HG02759 (cell line): ENCODE measurements at regions not wholly inside any gene's neighbourhood (a gene's known extent, or its start where the extent isn't known, plus 50 kb on each side); places are given as distances from the start of the nearest gene placed in this dataset.
"Not testable (repeated sequence)": the region's sequence is repeated elsewhere in the genome, so short reads cannot be mapped to it uniquely, and the experiment has no call there.

ENCODE experiments used
- ATAC-seq: cut with Tn5 transposase; IDR thresholded peaks from one replicate; pipeline ENCODE4 v1.9.1; 2021; ENCODE audit warnings: mild to moderate bottlenecking, moderate library complexity; ENCODE audit not compliant: unreplicated experiment

DNA sequence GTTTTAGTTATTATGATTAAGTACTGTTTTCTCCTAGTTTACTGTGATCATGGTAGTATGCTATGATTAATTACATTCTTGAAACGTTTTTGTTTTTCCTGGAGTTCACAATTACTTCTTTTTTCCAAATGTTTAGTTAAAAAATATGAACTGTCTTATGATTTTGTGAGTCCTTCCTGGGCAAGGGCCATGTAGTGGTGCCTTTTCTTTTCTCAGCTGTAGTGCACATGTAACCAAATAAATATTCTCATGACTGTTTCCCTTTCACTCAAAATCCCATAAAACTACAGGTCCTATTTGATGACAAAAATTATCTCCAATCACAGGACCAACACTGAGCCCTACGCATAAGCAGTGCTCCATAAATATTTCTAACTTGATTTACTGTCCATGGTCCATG lies 118.9 kb upstream of the EGR2 start:
- no peak for ATAC-seq

- ATAC-seq: no peak
Measured at GRCh38 chr10:62934258-62934657, 118.1 kb upstream of the EGR2 start.

DNA sequence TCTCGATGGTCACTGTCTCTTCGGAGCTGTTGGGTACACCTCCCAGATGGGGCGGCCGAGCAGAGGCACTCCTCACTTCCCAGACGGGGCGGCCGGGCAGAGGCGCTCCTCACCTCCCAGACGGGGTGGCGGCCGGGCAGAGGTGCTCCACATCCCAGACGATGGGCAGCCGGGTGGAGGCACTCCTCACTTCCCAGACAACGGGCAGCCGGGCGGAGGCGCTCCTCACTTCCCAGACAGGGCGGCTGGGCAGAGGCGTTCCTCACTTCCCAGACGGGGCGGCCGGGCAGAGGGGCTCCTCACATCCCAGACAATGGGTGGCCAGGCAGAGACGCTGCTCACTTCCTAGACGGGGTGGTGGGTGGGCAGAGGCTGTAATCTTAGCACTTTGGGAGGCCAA lies 112.6 kb upstream of the EGR2 start:
- ATAC-seq: not testable (repeated sequence)

GRCh38 chr10:62926407-62926806 lies 110.2 kb upstream of the EGR2 start:
- no peak for ATAC-seq

- ATAC-seq: peak; percentile 98
Measured at GRCh38 chr10:62924344-62924748, 108.2 kb upstream of the EGR2 start.

GRCh38 chr10:62919776-62920175 lies 103.6 kb upstream of the EGR2 start:
- ATAC-seq: no peak

DNA sequence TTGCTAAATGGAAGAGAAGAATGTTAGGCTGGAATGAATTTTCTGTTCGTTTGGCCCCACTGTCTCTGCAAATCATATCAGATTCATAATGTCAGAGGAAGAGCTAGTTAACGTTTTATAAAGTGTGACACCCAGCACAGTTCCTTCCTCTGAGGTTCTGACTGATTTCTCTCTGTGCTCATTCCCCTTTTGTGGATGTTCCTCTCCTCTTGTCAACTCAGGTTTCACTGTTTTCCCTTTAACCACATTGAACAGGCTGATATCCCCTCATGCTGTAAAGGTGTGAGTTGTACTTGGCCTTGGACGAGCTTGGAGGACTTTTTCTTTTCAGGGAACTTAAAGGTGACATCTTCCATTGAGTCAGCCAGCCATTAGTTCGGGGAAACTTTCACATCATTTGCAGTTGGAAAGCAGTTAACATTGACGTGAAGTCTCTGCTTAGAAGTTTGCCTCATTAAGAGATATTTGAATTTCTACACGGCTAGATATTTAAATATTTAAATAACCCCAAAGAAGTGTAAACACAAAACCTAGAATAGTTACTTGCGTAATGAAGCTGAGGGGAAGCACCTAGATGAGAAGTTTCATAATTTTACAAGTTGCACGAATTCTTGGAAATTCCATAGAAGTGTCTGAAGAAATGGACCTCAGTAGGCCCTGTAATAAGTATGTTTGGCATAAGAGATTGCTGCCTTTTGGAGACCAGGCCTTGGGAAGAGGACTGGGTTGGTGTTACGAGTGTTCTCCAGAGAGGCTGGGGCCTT lies 101.5 kb upstream of the EGR2 start:
- peak; percentile 72 for ATAC-seq

DNA sequence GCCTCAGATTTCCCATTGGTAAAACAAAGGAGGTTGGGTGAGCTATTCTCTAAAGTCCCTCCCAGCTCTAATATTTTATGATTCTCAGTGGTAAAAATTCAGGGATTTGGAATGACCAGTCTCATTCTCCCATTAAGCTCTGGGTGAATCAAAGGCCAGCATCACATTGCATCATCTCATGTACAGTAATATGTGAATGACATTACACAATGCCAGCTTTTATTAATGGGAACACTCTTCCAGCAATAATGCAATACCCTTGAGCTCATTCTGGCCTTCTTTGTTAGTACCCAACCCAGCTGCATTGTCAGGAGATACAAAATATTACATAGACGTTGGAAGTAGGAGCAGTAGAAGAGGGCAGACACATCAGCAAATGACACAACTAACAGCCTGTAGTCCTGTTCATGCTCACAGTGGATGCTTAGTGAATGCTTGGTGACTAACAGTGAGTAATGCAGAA lies 100.0 kb upstream of the EGR2 start:
- no peak for ATAC-seq

DNA sequence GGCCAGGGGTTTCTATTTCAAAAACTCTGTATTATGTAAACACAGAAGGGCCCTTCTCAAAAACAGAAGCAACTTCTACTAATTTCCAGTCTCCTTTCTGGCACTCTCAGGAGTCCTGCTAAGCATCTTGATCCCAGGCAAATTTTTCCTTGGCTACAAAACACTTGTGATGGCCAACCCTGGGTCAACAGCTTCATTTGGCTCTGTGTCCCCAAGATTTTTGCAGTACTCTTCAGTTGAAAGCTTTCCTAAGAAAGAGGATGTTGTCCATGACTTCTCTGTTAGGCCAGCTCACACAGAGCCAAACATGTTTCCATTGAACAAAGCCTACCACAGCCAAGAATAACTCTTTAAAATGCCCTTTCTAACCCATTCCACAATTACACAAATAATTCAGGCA lies 99.0 kb upstream of the EGR2 start:
- no peak for ATAC-seq

DNA sequence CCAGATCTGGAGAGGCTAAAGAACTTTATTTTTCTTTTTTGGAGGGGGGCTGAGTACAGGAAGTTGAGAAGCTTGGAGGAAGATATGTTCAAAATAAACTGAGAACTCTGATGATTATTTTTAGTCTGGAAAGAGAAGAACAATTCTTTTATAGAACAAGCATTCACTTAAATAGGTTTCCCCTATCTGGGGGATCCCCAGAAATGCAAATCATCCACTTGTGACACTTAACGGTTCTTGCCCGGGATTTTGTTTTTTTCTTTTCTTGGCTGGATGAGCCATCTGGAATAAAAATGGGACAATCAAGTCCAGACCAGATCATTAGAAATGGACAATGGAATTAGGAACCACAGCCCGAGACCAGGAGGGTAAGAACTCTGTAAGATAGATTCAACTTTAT lies 95.9 kb upstream of the EGR2 start:
- ATAC-seq: no peak

DNA sequence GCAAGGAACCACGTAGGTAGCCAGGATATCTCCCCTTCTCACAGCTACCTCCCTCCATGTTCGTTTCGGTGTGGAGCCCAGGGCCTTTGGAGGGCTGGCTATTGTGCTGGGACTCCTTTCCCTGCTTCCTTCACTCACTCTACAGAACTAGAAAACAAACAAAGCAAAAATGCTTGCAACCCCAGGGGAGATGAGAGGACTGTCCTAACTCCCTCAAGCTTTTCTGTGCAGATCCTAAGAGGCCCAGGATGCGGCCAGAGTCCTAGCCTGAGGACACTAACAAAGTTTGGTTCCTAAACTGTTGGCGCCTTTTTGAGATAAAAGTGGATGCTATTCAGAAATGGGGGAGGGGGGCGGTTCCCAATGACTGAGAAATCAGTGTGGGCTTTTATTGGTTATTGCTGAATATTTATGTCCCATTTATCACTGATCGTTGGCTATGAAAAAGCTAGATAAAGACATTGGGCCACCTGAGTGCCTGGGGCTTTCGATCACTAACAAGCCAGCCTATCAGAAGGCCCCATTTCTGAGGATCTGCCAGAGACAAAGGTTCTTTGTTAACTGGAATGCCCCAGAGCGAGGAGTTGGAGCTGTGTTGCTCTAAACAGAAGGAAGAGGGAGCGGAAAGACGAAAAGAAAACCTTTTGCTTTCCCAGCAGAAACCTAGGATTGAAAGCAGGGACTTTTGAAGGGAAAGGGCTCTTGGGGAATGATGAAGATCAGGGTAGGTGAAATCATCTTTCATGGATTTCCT lies 95.2 kb upstream of the EGR2 start:
- no peak for ATAC-seq

GRCh38 chr10:62907470-62908212 lies 91.5 kb upstream of the EGR2 start:
- peak; percentile 78 for ATAC-seq

DNA sequence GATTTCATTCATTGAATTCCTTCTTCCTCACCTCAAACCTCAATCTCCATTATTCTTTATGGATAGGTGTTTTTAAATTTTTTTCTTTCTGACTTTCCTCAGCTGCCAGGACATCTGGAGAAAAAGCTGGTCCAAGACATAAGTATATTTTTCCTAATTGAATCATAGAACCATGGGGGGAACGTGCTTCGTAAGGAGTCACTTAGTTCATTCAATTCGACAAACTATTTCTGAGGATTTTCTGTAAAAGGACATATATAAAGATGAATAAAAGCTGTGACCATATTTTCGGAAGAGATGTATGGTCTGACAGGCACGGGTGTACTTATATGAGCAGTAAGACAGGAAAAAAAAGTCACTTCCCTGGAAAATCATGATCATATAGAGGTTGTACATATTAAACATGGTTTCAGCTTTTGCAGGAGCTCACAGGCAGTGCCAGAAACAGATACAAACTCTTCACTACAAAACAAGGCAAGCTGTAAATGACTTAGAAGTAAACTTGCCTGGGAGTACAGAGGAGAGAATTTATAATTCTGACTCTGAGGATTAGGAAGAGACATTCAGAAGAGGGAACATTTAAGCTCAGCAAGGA lies 88.2 kb upstream of the EGR2 start:
- no peak for ATAC-seq

- ATAC-seq: no peak
Measured at GRCh38 chr10:62903828-62904227, 87.7 kb upstream of the EGR2 start.

DNA sequence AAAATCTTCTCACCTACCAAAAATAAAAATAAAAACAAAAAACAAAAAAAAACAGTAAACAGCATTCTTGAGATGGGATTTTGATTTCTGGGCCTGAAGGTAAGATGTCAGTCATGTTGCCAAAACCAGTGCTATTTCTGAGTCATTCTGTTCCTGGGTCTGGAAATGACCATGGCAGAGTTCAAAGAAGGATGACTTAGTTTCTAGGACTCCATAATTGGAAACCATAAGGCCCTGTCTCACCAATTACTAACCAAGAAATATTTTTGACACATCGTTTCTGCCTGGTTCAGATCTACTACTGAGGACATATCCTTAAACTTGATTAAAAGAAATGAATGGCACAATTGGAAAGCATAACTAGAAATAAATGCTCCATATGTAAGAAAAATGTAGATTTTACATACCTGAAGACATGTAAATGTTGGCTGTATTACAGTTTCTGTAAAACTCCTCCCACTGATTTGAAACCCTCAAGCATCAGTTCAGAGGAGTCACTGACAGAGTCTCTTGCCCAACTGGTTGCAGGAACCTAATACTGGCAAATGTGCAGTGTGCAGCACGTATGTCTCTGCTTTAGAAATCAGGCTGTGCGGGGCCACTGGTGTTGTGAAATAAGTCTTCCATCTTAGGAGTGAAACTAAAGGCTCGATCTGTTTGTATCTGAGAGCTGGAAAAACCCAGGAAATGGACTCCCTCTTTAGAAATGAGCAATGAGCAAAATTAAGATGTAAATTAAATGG lies 84.8 kb upstream of the EGR2 start:
- no peak for ATAC-seq

- ATAC-seq: no peak
Measured at GRCh38 chr10:62899311-62899710, 83.1 kb upstream of the EGR2 start.

- no peak for ATAC-seq
Measured at GRCh38 chr10:62895063-62895462, 78.9 kb upstream of the EGR2 start.

DNA sequence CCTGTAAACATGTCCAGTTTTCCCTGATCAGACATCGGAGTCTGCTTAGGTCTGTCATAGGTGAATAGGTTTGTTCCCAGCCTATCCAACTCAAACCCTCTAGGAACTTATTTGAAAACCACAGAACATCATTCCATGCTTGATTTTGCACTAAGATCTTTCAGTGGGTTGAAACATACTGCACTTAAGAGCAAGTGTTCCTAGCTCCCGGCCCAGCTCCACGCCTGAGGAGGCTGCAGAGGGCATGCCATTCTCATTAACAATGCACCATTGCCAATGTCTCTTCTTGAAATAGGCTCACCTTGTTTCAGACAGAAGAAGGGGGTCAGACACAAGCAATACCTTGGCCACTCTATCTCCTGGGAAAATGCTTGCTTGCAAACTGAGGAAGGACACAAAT lies 78.0 kb upstream of the EGR2 start:
- ATAC-seq: no peak

DNA sequence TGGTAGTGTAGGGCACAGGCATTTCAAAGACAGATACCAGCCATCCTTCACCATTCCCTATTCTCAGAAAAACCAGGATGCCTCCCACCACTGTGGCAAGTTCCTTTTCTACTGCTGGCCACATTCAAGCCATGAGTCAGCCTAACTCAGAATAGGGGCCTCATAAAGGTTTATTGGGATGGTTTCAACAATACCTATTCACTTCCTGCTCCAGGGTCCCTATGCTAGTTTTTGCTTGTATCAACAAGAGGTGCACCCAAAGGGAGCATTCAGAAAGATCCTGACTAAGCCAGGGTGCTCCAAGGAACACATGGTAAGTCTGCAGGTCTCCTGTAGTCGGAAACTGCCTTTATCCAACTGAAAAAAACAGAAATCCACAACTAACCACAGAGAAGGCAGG lies 76.9 kb upstream of the EGR2 start:
- no peak for ATAC-seq

DNA sequence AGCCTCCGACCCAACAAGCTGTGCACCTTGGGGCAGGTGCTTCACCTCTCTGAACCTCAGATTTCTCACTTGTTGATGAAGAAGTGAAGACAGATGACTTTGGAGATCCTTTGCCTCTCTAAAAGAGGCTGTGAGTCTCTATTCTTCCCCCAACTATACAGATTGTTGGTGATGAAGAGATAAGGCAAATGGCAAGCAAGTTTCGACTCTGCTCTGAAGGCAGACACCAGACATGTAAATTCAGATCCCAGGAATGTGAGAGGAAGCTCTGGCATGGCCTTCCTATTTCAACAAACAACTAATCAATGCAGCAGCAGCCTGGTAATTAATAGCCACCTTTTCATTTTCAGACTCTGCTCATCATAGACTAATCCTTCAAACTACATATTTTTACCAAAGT lies 74.2 kb upstream of the EGR2 start:
- no peak for ATAC-seq

GRCh38 chr10:62887642-62888041 lies 71.5 kb upstream of the EGR2 start:
- no peak for ATAC-seq
